Body of pancreas (tissue), 4 donors: ENCODE measurements at regions not wholly inside any gene's neighbourhood (a gene's known extent, or its start where the extent isn't known, plus 50 kb on each side); places are given as distances from the start of the nearest gene placed in this dataset.

ENCODE experiments used
- POLR2A ChIP-seq, 3 donors: fragments of 450-650 bp; IDR thresholded peaks; one replicate each; pipeline ENCODE4 v1.6.1; 2016; ENCODE audit warnings: antibody characterized with exemption in 3 of 3, mild to moderate bottlenecking in 2 of 3
- TF ChIP-seq, protein P1 (sequence below), 7 experiments: fragments of 450-650 bp in 4 of 7; fragments of 200-600 bp in 3 of 7; sonication (generic) in 3 of 7; IDR thresholded peaks; one replicate each; pipeline ENCODE4 v1.5.1; 2016 to 2019; ENCODE audit warnings: antibody characterized with exemption in 7 of 7

DNA sequence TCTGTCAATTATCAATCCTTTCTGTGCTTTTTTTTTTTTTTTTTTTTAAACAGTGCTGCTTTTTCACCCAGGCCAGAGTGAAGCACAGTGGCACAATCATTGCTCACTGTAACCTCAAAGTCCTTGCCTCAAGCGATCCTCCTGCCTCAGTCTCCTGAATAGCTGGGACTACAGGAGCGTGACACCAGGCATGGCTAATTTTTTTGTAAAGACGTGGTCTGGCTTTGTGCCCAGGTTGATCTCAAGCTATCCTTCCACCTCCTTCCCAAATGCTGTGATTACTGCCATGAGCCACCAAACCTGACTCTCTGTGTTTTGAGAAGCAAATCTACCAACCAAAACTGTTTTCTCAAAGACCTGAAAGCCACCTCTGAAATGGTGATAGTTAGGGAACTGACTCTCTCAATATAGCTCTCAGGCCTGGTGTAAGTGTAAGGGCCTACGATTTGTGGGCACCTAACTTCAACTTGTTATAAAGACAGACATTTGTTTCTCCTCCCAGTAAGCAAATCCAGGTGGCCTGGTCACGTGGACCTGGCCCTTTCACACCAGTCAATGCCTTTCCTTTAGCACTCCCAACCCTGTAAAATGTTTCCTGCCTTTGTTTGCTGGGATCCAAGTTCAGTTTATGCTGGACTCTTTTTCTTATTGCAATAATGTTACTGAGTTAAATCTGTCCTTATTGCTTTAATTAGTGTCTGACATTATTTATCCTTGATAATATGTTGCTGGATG lies 2015.9 kb downstream of the PCDH7 start:
- TF ChIP-seq, protein P1, sequence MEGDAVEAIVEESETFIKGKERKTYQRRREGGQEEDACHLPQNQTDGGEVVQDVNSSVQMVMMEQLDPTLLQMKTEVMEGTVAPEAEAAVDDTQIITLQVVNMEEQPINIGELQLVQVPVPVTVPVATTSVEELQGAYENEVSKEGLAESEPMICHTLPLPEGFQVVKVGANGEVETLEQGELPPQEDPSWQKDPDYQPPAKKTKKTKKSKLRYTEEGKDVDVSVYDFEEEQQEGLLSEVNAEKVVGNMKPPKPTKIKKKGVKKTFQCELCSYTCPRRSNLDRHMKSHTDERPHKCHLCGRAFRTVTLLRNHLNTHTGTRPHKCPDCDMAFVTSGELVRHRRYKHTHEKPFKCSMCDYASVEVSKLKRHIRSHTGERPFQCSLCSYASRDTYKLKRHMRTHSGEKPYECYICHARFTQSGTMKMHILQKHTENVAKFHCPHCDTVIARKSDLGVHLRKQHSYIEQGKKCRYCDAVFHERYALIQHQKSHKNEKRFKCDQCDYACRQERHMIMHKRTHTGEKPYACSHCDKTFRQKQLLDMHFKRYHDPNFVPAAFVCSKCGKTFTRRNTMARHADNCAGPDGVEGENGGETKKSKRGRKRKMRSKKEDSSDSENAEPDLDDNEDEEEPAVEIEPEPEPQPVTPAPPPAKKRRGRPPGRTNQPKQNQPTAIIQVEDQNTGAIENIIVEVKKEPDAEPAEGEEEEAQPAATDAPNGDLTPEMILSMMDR (IDR thresholded peaks at IDR 0.05) = no peak
- TF ChIP-seq POLR2A (IDR thresholded peaks at IDR 0.05) = no peak
